OCI-LY7 (cell line): ENCODE measurements at regions not wholly inside any gene's neighbourhood (a gene's known extent, or its start where the extent isn't known, plus 50 kb on each side); places are given as distances from the start of the nearest gene placed in this dataset.

ENCODE experiments used
- CTCF ChIP-seq: fragments of 200-600 bp; sonication (generic); conservative IDR thresholded peaks from 2 replicates; pipeline ENCODE4 v1.5.1; 2014; ENCODE audit warnings: mild to moderate bottlenecking, antibody characterized with exemption, low read length, moderate library complexity, mixed read lengths
- EZH2phosphoT487 ChIP-seq: fragments of 200-600 bp; sonication (generic); IDR thresholded peaks from 2 replicates; pipeline ENCODE4 v1.6.1; 2018; ENCODE audit warnings: low read depth, borderline replicate concordance, mild to moderate bottlenecking, mixed run types, antibody characterized with exemption, low read length, moderate library complexity, mixed read lengths

- TF ChIP-seq CTCF (no peak), EZH2phosphoT487 (no peak)
These were observed 118.2 kb upstream of the TGFBR2 start for GRCh38 chr3:30488070-30488756.
